ENCODE measurements at regions not wholly inside any gene's neighbourhood (a gene's known extent, or its start where the extent isn't known, plus 50 kb on each side); places are given as distances from the start of the nearest gene placed in this dataset.
"Not testable (repeated sequence)": the region's sequence is repeated elsewhere in the genome, so short reads cannot be mapped to it uniquely, and the experiment has no call there.

DNA sequence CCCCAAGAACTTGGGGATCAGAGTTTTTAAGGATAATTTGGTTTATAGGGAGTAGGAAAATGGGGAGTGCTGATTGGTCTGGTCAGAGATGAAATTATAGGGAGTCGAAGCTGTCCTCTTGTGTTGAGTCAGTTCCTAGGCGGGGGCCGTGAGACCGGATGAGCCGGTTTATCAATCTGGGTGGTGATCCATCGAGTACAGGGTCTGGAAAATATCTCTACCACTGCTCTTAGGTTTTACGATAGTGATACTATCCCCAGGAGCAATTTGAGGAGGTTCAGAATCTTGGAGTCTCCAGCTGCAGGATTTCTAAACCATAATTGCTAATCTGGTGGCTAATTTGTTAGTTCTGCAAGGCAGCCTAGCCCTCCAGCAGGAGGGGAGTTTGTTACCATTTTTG lies 403.4 kb downstream of the CDH11 start:
- no peak for DNase-seq

DNA sequence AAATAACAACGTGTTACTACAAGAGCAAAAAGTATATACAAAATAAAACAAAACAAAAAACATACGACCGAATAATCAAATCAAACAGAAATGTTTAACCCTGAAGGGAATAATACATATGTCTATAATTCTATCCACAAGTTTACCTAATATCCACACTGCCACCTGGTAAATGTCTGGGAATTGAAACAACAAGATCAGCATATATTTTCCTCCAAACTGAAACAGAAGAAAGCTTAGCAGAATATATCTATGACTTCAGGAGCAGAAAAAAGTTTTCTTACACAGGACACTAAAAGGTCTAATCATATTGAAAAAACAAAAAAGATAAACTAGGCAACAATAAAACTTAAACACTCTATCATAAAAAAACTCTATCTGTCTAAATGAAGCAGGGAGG lies 404.0 kb downstream of the CDH11 start:
- no peak for DNase-seq

DNA sequence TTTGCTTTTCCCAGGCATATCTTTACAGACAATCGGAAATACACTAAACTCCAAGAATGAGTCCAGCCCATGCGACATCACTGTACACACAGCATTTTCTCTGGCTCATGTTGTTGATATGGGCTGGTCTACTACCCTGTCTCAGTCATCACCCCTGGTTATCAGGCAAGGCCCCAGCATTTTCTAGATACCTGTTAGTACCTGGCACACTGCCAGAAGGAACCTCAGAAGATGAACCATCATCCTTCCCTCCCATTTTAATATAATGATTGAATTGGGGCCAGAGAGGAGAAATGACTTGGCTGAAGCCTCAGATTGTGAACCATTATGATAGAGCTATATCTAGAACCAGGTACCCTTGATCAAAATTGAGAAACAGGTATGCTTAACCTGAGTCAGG lies 406.2 kb downstream of the CDH11 start:
- DNase-seq, result no peak

DNA sequence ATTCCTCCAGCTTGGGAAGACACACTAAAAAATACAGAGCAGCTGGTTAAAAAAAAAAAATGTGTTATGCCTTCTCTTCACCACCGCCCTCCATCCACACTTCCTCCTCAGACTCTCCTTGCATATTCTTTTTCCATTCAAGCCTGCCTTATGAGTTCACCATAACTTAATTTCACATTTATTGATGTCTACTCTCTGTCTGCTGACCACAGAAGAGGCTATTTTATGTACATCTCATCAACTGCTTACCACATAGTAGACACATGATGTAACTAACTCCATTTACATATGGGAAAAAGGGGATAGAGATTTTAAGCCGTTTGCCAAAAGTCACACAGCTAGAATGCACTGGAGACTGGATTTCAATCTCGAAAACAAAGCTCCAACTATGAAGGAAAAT lies 409.8 kb downstream of the CDH11 start:
- no peak for DNase-seq

DNA sequence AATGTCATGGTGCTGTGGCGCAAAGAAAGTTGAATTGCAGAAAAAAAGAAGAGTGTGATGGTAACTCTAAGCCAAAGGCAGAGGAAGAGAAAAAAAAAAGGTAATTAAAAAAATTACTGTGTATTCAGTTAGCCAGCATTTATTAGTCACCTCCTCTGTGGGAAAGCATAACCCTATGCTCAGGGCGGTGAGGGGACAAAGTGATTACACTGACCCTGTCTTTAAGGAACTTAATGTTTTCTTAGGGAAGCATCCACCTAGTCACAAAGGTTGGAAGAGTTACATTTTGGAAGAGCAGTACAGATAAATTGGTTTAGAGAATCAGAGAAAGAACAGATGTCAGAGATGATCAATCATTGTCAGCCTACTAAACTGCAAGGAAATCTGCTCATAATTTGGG lies 410.3 kb downstream of the CDH11 start:
- DNase-seq, result no peak

DNA sequence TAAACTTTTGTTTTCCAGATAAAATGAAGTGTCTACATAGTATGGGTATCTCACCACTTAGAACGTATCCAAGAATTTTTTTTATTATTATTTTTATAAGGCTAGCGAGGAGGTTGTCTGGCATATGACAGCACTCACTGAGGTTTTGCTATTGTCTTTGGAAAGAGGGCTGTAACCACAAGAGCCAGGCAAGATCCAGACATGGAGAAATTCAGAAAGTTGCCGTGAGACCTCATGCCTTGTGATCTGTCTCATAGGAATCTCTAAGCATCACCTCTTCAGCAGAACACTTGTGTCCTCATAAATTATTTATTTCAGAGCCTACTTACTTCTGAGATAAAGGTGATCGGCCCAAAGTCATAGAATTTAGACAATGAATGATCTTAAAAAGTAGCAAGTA lies 410.8 kb downstream of the CDH11 start:
- no peak for DNase-seq

DNA sequence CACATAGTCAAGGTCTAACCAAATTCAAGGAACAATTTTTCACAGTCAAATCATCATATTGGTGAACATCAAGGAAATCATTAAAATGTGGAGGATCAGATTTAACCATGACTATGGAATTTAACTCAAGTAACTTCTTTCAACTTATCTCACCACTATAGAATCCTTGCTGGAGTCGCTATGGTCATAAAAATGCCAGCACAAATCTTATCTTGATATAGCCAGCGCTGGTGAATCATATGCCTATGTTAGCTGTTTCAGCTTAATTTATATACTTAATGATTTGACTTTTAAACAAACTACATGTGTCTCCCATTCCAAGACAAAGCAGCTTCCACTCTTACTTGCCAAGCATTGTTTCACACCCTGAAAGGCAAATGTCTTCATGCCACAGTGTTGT lies 416.4 kb downstream of the CDH11 start:
- no peak for DNase-seq

DNA sequence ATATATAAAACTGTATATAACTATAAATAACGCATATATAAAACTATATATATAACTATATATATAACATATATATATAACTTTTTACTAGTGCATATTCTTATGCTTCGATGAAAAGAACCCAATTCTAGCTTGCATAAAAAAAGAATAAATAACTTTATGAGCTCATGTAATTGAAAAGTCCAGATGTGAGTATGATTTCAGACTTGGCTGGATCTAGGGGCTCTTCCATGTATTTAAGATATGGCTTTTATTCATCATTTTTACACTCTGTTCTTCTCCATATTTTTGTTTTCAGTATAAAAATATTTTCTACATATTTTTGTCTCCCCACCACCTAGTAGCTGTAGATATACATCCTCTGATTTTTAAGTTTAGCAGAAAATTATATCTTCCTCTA lies 417.5 kb downstream of the CDH11 start:
- no peak for DNase-seq

DNA sequence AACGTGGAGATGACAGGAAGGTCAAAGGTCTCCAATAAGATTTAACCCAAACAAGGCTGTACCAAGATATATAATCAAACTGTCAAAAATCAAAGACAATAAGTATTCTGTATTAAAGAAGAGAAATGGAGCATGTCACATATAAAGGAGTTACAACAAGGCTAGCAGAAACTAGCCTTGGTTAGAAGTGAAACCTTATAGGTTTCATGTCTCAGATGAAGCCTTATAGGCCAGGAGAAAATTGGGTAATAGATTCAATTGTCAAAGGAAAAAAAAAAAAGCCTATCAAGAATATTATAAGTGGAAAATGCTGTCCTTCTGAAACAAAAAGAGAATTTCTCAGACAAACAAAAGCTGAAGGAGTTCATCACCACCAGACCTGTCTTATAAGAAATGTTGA lies 419.4 kb downstream of the CDH11 start:
- DNase-seq, result no peak

DNA sequence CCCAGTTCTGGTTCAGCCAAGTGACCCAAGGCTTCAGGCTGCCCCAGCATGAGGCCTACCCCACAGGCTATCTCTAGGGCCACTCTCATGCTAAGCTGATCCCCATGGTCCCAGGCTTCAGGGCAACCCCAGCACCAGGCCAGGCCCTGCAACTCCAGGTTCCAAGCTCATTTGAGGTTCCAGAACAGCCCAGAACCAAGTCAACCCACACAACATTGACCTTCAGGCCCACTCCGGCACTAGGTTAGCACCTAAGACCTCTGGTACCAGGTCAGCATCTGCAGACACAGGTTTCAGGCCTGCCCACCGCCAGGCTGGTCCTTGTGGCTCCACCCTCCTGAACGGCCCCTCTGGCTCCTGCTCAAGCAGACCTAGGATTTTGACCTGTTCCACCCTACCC lies 421.2 kb downstream of the CDH11 start:
- no peak for DNase-seq

DNA sequence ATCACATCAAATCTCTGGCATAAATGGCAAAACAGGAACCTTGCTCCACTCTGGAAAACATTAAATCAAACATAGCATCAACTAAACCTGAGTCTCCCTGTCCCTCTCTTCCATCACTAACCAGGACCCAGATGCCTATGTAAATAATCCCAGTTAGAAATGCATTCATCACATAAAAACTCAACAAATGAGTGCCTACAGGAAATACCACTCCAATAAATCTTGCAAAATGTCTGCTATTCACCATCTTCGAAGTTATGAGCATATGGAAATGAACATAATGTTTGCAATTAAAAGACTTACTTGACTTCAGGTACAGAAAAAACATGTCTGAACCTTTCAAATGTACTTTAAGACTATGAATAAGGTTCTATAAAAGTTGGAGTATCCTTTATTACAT lies 425.0 kb downstream of the CDH11 start:
- DNase-seq, result no peak

DNA sequence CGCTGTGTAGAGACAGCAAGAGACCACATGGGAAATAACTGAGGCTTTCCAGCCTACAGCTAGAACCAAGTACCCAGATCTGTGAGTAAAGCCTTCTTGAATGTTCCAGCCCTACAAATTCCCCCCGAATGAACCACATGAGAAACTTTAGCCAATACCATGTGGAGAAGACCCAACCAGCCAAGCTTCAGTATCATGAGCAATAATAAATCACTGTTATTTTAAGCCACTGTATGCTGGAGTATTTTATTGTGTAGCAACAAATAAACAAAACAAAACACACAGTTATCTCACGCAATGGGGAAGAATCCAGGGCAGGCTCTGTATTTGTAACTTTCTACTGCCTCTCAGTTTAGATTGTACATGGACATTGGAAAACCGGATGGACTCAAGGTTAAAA lies 426.2 kb downstream of the CDH11 start:
- no peak for DNase-seq

DNA sequence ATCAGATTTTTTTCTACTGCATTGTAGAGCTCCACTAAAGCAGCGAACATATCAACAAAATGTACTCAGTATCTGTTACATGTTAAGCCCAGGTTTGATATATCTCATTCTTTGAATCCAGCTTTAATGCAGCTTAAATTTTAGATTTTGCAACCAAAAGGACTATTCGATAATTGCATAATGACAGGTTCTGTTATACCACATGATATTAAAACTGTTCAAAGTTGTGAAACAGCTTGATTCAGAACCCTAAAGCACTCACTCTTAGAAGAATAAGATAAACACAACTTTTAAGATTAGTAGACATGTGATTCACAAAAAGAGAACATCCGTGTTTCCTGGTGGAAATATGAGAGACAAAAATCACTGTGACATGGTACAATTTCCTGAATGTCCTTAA lies 427.9 kb downstream of the CDH11 start:
- no peak for DNase-seq

DNA sequence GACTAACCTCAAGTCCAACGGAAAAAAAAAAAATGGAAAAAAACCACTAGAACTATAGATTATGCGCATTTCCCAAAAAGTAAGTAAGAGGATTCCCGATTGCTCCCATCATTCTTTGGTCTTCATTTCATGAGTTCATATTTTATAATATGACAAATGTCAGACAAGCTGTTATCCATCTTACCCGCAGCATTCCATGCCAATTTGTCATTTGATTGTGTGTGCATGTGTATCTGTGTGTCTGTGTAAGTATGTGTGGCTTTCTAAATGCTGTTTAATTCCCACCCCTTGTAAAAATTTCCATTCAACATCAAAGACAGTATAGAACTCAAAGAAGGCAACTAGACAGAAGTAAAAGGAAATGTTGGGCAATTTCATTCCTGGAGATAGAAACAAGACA lies 434.1 kb downstream of the CDH11 start:
- no peak for DNase-seq

DNA sequence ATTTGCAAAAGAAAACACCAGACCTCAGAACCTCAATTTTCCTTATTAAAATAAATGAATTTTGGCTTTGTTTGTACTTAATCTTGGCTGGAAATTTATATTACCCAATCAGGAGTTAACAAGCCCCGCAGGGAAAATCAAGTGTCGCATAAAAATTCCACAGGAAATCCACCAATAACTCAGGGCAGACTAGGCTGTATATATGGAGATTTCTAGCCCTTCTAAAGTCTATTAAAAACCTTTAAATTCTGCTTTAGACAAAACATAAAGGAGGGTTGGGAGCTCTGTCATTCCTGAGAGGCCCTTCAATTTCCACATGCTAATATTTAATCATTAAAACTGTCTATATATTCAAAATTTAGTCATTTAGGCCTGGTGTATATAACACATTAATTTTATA lies 434.7 kb downstream of the CDH11 start:
- DNase-seq, result no peak

DNA sequence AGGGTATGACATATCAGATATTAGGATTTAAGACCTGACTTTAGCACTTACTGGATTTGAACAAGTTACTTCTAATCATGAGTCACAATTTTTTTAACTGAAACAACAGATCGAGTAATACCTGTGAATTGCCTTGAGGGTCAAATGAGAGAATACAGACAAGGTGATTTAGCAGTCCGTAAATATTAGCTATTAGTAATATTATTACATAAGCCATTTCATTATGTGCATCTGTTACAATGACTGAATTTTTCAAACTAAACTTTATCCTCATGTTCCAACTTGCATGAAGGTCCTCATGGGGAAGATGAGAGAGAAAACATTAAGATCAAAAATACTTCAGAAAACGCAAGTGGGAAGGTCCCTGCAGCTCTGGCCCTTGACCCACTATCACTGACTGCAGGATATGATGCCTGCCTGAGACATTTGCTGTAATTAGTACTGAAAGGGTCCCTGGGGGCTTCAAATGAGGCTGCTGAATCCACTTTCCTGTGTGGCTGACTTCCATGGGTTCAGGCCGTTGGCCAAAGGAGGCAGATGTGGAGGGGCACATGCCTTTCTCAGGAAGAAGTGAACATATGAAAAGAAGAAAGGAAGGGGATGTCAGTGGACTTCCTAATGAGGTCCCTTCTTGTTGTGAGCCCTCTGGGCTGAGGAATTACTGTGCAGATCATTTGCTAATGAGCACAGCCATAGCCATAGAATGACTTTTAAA lies 441.7 kb downstream of the CDH11 start:
- no peak for DNase-seq

DNA sequence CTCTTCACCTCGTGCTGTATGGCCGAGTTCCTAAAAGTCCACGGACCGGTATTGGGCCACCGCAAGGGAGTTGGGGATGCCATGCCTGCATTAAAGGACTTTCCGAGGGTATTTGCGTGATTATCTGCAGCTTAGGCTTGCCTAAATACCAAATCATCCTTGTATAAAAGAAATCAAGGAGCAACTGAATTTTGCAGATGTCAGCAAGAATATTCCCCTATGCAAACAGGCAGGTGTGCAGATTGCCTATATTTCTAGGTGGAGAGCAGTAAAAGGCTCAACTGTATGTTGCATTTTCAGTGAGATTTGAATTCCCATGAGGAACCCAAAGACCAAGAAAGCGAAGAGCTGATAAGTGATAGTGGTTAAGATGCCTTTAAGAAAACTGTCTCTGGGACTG lies 452.3 kb downstream of the CDH11 start:
- DNase-seq, result no peak

DNA sequence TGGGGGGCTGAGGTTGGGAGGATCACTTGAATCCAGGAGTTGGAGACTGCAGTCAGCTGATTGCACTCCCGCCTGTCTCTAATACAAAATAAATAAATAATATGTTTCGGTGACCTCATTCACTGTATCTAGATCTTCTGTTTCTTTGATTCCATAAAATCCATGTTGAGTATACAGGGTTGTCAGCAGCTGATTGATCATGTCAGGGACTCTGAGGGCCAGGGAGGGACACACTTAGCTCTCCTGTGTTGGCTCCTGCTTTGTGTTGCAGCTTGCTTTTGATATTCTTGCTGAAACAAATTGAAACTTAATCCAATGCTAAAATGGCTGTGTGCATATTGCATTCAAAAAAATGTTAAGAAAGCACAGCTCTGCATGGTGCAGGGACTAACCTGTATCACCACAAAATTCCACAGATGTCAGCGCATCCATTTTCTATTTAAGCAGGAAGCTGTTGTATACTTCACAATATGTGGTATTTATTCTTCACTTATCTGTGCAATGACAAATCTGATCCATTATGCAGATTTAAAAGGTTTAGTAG lies 454.5 kb downstream of the CDH11 start:
- DNase-seq, result no peak

DNA sequence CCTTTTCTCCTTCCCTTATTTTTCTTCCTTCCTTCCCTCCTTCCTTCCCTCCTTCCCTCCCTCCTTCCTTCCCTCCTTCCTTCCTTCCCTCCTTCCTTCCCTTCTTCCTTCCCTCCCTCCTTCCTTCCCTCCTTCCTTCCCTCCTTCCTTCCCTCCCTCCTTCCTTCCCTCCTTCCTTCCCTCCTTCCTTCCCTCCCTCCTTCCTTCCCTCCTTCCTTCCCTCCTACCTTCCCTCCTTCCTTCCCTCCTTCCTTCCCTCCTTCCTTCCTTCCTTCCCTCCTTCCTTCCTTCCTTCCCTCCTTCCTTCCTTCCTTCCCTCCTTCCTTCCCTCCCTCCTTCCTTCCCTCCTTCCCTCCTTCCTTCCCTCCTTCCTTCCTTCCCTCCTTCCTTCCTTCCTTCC lies 459.6 kb downstream of the CDH11 start:
- not testable (repeated sequence) for DNase-seq

DNA sequence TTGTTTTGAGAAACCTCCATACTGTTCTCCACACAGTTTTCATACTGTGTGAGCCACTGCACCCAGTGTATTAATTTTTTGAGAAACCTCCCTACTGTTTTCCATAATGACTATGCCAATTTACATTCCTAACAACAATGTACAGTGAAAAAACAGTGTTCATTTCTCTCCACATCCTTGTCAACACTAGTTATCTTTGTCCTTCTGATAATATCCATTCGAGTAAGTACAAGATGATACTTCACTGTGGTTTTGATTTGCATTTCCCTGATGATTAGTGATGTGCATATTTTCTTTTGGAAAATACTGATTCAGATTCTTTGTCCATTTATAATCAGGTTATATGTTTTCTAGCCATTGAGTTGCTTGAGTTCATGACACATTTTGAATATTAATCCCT lies 462.0 kb downstream of the CDH11 start:
- DNase-seq, result no peak

DNA sequence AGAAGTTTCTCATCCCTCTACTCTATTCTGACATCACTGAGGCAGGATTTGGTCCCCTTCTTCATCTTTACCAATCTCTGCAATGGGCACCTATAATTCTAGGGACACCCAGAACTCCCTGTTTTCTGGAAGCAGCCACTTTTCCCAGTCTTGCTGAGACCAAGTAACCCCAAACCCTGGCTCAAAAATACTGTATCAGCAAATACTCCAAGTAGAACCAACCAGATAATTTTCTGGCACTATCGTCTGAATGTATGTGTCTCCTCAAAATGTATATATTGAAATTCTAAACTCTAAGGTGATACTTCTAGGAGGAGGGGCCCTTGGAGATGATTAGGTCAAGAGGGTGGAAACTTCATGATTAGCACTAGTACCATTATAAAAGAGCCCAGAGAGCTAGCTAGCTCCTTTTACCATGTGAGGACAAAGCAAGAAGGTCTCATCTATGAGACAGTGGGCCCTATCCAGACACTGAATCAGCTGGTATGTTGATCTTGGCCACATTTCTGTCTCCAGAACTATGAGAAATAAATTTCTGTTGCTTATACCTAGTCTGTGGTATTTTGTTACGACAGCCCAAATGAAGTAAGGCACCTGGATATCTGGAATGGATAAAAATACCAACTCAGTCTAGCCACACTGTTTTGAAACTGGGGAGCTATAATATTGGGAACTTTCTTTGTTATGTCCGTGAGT lies 464.4 kb downstream of the CDH11 start:
- no peak for DNase-seq

DNA sequence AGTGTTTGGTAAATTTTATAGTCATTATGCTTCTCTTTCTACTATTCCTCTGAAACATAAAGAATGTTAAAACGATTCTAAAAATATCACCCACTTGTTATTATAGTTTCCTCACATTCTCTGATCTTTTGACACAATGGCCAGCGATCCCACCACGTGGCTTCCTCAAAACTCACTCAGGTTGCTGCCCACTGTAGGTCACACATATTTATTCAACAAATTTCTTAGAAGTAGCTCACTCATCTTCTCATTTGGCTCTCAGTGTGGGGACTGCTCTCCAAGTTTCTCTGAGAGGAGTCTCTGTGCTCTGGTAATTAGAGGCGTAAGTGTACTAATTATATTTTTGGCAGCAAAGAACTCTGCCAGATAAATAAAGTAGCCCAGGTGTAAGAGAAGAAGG lies 465.4 kb downstream of the CDH11 start:
- no peak for DNase-seq

DNA sequence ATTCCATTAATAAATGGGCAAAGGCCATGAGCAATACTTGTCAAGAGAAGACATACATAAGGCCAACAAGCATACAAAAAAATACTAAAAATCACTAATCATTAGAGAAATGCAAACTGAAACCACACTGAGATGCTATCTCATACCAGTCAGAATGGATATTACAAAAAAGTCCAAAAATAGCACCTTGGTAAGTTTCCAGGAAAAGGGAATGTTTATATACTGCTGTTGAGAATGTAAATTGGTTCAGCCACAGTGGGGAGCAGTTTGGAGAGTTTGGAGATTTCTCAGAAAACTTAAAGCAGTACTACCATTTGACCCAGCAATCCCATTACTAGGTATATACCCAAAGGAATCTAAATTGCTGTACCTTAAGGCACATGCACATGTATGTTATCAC lies 467.7 kb downstream of the CDH11 start:
- DNase-seq, result no peak

DNA sequence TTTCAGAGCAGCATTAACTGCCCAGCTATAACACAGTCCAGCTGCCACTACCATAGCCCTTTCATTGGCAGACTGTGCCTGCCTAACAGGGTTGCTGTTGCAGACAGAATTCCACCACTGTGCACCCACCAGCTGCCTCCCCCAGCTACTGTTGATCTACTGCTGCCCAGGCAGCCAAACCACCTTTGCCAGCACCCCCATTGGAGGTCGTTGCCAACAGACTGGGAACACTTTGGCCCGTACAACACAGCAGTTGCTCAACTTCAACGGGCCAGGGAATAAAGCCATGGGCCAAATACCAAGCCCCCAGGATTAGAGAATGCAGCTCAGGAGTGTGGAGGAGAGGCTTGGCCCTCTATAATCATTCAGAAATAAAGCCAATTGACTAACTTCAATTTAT lies 473.6 kb downstream of the CDH11 start:
- no peak for DNase-seq

DNA sequence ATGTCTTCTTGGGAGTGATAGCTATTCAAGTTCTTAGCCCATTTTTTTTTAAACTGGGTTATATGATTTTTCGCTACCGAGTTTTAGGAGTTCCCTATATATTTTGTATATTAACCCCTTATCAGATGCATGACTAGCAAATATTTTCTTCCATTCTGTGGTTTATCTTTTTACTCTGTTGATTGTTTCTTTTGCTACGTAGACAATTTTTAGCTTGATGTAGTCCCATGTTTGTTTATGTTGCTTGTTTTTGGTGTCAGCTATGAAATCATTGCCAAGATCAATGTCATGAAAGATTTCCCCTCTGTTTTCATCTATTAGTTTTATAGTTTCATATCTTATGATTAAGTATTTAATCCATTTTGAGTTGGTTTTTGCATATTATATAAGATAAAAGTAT lies 480.5 kb downstream of the CDH11 start:
- no peak for DNase-seq

All from DMS53 (cell line).